Adrenal gland (tissue), 5 donors: ENCODE measurements at regions not wholly inside any gene's neighbourhood (a gene's known extent, or its start where the extent isn't known, plus 50 kb on each side); places are given as distances from the start of the nearest gene placed in this dataset.

Experiments used
- CTCF ChIP-seq, 6 experiments: fragments of 450-650 bp in 4 of 6; fragments of 200-600 bp in 2 of 6; sonication (generic) in 1 of 6; IDR thresholded peaks; 1 replicate in 5 of 6; 2 replicates in 1 of 6; pipeline versions ENCODE4 v1.5.1 to v1.8.0; 2016 to 2021; ENCODE audit warnings: antibody characterized with exemption in 6 of 6, mild to moderate bottlenecking in 2 of 6, moderate library complexity in 1 of 6
- POLR2A ChIP-seq, 2 donors: fragments of 450-650 bp; IDR thresholded peaks; one replicate each; pipeline ENCODE4 v1.6.1; 2017; ENCODE audit warnings: antibody characterized with exemption in 2 of 2, mild to moderate bottlenecking in 2 of 2, moderate library complexity in 1 of 2
- donor health status: DM: no; HTN: no; CAD: no.

DNA sequence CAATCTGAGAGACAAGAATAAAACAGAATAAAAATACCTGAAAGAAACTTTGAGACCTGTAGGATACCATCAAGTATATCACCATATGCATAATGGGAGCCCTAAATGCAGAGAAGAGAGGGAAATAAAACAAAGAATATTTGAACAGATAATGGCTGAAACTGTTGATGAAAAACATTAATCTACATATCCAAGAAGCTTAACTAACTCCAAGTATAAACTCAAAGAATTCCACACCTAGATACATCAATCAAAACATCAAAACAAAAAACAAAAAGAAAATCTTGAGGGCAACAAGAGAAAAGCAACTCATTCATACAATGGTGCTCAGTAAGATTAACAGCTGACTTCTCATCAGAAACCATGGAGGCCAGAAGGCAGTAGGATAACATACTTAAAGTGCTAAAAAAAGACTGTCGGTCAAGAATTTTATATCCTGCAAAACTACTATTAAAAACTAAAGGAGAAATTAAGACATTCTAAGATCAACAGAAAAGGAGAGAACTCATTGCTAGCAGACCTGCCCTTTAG lies 101.6 kb downstream of the FOXD1 start:
- TF ChIP-seq POLR2A (IDR thresholded peaks at IDR 0.05), result no peak
- TF ChIP-seq CTCF (IDR thresholded peaks at IDR 0.05), result no peak
